H1 (cell line): ENCODE measurements at regions not wholly inside any gene's neighbourhood (a gene's known extent, or its start where the extent isn't known, plus 50 kb on each side); places are given as distances from the start of the nearest gene placed in this dataset.

Experiments
- CHD7 ChIP-seq: fragments of 300-600 bp; sonication (generic); IDR thresholded peaks from 2 replicates; pipeline ENCODE4 v1.7.1; 2012; ENCODE audit warnings: low read length, moderate library complexity, mild to moderate bottlenecking, inconsistent platforms; ENCODE audit not compliant: insufficient replicate concordance
- HDAC2 ChIP-seq, 2 experiments: fragments of 300-600 bp in 1 of 2; sonication (generic) in 1 of 2; IDR thresholded peaks; 2 replicates each; pipeline ENCODE4 v1.6.1; 2011 to 2012; ENCODE audit warnings: low read depth in 2 of 2, low read length in 2 of 2, mild to moderate bottlenecking in 2 of 2, moderate library complexity in 2 of 2, borderline replicate concordance in 1 of 2, inconsistent platforms in 1 of 2
- JUND ChIP-seq: IDR thresholded peaks from 2 replicates; pipeline ENCODE4 v1.6.1; 2011; ENCODE audit warnings: mild to moderate bottlenecking, improper control_type of control experiment, low read length
- SP2 ChIP-seq: IDR thresholded peaks from 2 replicates; pipeline ENCODE4 v1.6.1; 2012; ENCODE audit warnings: mild to moderate bottlenecking, low read length, inconsistent platforms

GRCh38 chr7:37578350-37578749 lies 105.2 kb upstream of the GPR141 start (continued):
- no peak for TF ChIP-seq CHD7
- TF ChIP-seq HDAC2 (IDR thresholded peaks at IDR 0.05; ENCODE audit: borderline replicate concordance in 1 of 2, low read depth in 2 of 2, low read length in 2 of 2) = no peak
- no peak for TF ChIP-seq JUND
- TF ChIP-seq SP2 = no peak
- TF ChIP-seq, all 59 proteins: peak for 0
